Muscle of leg (tissue), 3 donors: ENCODE measurements at regions not wholly inside any gene's neighbourhood (a gene's known extent, or its start where the extent isn't known, plus 50 kb on each side); places are given as distances from the start of the nearest gene placed in this dataset.
A peak's percentile ranks its signal among the peaks of the same experiment; 100 is the strongest.
"Not testable (repeated sequence)": the region's sequence is repeated elsewhere in the genome, so short reads cannot be mapped to it uniquely, and the experiment has no call there.

Experiments used
- DNase-seq: peaks from one replicate; pipeline ENCODE4 v3.0.0; 2013
- H3K27ac ChIP-seq: one replicate; pipeline ENCODE4 v1.5.1; 2013; ENCODE audit warnings: mild to moderate bottlenecking, low read length, control low read depth
- H3K27me3 ChIP-seq: one replicate; pipeline ENCODE4 v1.6.1; 2013; ENCODE audit warnings: low read length; ENCODE audit not compliant: control insufficient read depth, insufficient read depth
- H3K36me3 ChIP-seq: one replicate; pipeline ENCODE4 v1.6.1; 2013; ENCODE audit warnings: low read length; ENCODE audit not compliant: control insufficient read depth, insufficient read depth
- H3K4me1 ChIP-seq: one replicate; pipeline ENCODE4 v1.6.1; 2013; ENCODE audit warnings: low read length; ENCODE audit not compliant: control insufficient read depth, insufficient read depth
- H3K4me3 ChIP-seq: one replicate; pipeline ENCODE4 v1.5.1; 2013; ENCODE audit warnings: low read length, control low read depth
- H3K9me3 ChIP-seq: replicated peaks from 2 replicates; pipeline ENCODE4 v1.6.1; 2013; ENCODE audit warnings: low read depth, low read length; ENCODE audit not compliant: control insufficient read depth
- WGBS: methylation state at CpG from one replicate; pipeline ENCODE4 v1.1.5; 2013; ENCODE audit warnings: missing lambda C conversion rate; ENCODE audit not compliant: insufficient coverage; 5-methylcytosine and 5-hydroxymethylcytosine counted together

DNA sequence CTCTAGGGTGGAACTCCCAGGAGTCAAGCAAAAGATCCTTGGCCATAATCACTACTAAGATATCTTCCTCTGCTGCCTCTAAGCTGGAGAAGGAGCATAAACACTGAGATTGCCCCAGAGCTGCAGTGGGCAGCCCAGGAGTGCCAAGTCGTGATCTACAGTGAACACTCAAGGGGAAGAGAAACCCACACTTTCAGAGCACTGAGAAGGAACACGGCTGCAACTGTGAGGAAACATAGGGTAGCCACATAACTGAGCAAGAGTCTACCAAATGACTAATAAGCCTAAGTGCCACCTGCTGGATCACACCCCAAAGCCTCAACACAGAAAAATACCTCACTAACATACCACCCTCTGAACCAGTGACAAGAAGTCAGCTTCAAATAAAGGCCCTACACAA is 79.6 kb upstream of the RAB12 start:
- Histone ChIP-seq H3K4me3 (no peak overlapping the region), H3K9me3 (peaks cover 9% of the 10 kb centered on the region), H3K27me3 (peaks cover 15% of the 10 kb centered on the region), H3K36me3 (no peaks in the 10 kb centered on the region), H3K27ac (no peak overlapping the region), H3K4me1 (no peaks in the 10 kb centered on the region)
- DNase-seq = no peak
- WGBS = 89% methylated on average over 1 of the region's 2 CpGs

DNA sequence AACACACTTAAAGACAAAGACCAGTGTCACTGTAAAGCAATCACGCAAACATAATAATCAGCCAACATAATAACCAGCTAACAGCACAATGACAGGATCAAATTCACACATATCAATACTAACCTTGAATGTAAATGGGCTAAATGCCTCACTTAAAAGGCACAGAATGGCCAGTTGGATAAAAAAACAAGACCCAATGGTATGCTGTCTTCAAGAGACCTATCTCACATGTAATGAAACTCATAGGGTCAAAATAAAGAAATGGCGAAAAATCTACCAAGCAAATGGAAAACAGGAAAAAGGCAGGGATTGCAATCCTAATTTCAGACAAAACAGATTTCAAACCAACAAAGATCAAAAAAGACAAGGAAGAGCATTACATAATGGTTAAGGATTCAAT is 78.2 kb upstream of the RAB12 start:
- H3K9me3 ChIP-seq, H3K36me3 ChIP-seq, H3K4me3 ChIP-seq, H3K27ac ChIP-seq, DNase-seq, H3K4me1 ChIP-seq: not testable (repeated sequence)
- WGBS = no CpG with 5 or more reads among the region's 2 CpGs
- peaks cover 10% of the 10 kb centered on the region for H3K27me3 ChIP-seq

DNA sequence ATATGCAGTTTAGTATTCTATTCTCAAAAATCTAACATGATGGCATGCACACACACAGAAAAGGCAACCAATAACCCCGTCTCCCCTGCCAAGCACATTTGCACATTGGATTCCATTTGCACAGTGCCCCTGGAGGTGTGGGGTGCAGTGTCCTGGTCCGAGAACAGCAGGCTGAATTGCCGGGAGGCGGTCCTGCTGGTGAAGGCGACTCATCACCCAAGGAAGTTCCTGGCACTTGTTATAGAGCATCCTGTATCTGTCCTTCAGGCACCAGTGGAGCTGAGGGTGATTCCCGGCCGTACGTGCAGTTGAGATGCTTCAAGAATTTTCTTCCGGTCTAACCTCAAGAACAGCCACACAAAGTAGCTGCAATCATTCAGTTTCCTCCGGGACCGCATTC is 73.0 kb upstream of the RAB12 start:
- Histone ChIP-seq H3K36me3 (no peaks in the 10 kb centered on the region), H3K4me1 (peaks cover 3% of the 10 kb centered on the region), H3K27ac (no peak overlapping the region), H3K4me3 (no peak overlapping the region), H3K27me3 (no peaks in the 10 kb centered on the region), H3K9me3 (peaks cover 4% of the 10 kb centered on the region)
- DNase-seq = no peak
- WGBS = 57% methylated on average over 4 of the region's 11 CpGs

DNA sequence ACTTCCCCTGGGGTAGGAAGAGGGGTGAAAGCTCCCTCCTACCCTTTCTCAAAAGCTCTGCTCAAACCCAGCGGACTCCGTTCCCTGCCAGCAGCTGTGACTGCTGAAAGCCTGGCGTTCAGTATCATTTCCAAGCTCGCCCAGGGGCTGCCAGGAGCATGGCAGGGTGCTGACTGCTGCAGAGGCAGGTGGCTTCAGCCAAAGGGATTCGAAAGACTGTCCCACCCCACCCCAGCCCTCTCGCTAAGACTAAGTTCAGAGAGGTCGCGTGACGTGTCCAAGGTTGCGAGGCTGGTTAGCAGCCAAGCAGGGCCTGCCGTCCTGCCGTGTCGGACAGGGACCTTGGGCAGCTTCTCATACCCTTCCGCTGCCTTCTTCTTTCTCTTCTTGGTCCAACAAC is 72.3 kb upstream of the RAB12 start:
- H3K4me3 ChIP-seq = no peak overlapping the region
- H3K4me1 ChIP-seq = peaks cover 3% of the 10 kb centered on the region
- no peaks in the 10 kb centered on the region for H3K36me3 ChIP-seq
- WGBS = 78% methylated on average over 14 of the region's 14 CpGs
- no peaks in the 10 kb centered on the region for H3K27me3 ChIP-seq
- peak; percentile 22 for DNase-seq
- H3K9me3 ChIP-seq = no peaks in the 10 kb centered on the region
- no peak overlapping the region for H3K27ac ChIP-seq

DNA sequence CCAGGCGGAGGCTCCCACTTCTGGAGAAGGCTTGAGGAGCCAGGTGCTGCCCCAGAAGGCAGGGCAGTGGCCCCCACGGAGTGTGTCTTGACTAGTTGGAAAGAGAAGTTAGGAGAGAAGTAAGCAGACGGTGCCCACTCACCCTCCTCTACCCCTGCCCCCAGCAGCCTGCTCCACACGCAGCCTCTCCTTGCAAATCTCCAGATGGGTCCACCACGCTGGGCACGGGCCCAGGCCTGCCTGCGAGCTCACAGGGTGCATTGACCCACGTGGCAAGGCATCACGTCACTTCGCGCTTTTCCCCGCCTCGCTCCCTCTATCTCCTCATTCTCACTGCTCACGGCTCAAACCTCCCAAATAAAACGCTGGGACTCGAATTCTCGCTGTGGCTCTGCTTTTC is 71.8 kb upstream of the RAB12 start:
- 79% methylated on average over 15 of the region's 17 CpGs for WGBS
- Histone ChIP-seq H3K4me1 (peaks cover 3% of the 10 kb centered on the region), H3K27ac (no peak overlapping the region)

DNA sequence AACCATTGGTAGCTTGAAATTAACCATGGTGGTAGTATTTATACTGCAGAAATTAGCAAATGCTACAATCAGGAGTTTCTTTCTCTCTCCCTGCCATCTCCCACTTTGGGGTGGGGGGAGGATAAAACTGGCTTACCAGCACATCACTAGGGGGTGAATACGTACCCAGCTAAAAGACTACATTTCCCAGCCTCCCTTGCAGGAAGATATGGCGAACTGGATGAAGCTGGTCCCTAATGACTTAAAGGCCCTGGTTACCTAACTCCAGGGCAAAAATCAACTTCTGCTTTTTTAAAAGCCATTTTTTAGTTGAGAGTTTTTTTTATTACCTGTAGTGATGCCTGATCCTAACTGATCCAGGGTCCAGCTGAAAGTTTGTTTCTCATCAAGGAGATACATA is 70.3 kb upstream of the RAB12 start:
- no peaks in the 10 kb centered on the region for H3K36me3 ChIP-seq
- DNase-seq = no peak
- H3K4me3 ChIP-seq = no peak overlapping the region
- H3K27ac ChIP-seq = no peak overlapping the region
- no peaks in the 10 kb centered on the region for H3K9me3 ChIP-seq
- peaks cover 5% of the 10 kb centered on the region for H3K27me3 ChIP-seq
- WGBS = no CpG with 5 or more reads among the region's 2 CpGs
- peaks cover 3% of the 10 kb centered on the region for H3K4me1 ChIP-seq

More for the DNA sequence above, 71.8 kb upstream of the RAB12 start:
- no peak for DNase-seq
- no peaks in the 10 kb centered on the region for H3K27me3 ChIP-seq
- no peak overlapping the region for H3K4me3 ChIP-seq
- H3K9me3 ChIP-seq = no peaks in the 10 kb centered on the region
- H3K36me3 ChIP-seq = no peaks in the 10 kb centered on the region

DNA sequence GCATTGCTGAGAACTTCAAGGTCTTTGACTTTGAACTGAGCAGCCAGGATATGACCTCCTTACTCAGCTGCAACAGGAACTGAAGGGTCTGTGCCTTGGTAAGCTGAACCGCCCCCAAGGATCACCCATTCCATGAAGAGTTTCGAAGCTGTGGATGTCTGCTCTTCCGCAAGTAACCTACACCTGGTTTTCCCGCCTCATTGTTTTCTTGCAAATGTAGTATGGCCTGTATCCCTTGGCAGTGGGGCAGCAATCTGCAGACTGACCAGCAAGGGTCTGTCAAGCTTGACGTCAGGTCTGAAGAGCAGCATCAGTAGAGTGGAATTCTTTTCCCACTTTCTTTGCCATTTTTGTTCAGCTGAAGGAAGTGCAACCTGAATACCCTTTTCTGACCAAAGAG is 62.6 kb upstream of the RAB12 start:
- no peaks in the 10 kb centered on the region for H3K36me3 ChIP-seq
- H3K4me3 ChIP-seq = no peak overlapping the region
- H3K27me3 ChIP-seq = peaks cover 15% of the 10 kb centered on the region
- H3K9me3 ChIP-seq = no peaks in the 10 kb centered on the region
- no peaks in the 10 kb centered on the region for H3K4me1 ChIP-seq
- WGBS = 91% methylated on average over 4 of the region's 5 CpGs
- H3K27ac ChIP-seq = no peak overlapping the region
- no peak for DNase-seq

DNA sequence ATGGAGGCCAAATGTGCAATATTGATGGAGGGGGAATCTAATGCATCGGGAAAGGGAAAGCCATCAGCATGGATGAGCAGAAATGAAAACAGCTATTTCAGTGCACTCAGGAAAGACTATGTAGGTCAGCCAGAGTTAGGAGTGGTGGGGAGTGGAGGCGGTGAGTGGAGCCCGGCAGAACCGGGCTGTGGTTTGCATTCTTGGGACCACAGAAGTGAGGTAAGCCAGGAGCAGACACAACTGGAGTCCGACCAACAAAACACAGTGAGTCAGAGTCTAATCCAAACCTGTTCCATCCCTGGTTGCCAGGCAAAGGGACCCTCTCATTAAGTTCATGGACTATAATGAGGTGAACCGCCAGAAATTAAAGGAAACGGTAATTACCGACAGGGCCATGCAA is 61.1 kb upstream of the RAB12 start:
- Histone ChIP-seq H3K4me3 (no peak overlapping the region), H3K4me1 (no peaks in the 10 kb centered on the region), H3K27ac (no peak overlapping the region), H3K36me3 (no peaks in the 10 kb centered on the region), H3K27me3 (peaks cover 14% of the 10 kb centered on the region), H3K9me3 (no peaks in the 10 kb centered on the region)
- DNase-seq = peak; percentile 12
- 66% methylated on average over 5 of the region's 8 CpGs for WGBS

DNA sequence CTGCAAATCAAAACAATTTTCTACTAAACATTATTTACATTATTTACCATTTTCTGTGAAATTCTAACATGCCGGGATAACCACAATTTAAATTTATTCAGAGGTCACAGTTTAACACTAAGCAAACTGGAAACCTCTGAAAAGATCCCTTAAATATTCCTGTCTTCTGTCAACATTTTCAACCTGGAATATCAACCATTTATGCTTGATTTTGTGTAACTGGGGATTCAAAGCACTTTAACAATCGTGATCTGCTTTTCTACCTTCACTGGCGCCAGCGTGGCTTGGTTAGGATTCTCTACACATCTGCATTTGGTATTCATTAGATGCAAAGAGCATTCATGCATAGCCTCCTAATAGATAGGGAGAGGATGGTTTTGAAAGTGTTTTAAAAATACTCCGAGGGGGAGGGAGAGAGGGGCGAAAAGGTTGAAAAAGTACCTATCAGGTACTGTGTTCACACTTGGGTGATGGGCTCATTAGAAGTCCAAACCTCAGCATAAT is 59.9 kb upstream of the RAB12 start:
- no CpG with 5 or more reads among the region's 6 CpGs for WGBS
- Histone ChIP-seq H3K4me3 (no peak overlapping the region), H3K9me3 (no peaks in the 10 kb centered on the region), H3K36me3 (no peaks in the 10 kb centered on the region), H3K27me3 (peaks cover 9% of the 10 kb centered on the region), H3K27ac (no peak overlapping the region), H3K4me1 (no peaks in the 10 kb centered on the region)
- DNase-seq = no peak

DNA sequence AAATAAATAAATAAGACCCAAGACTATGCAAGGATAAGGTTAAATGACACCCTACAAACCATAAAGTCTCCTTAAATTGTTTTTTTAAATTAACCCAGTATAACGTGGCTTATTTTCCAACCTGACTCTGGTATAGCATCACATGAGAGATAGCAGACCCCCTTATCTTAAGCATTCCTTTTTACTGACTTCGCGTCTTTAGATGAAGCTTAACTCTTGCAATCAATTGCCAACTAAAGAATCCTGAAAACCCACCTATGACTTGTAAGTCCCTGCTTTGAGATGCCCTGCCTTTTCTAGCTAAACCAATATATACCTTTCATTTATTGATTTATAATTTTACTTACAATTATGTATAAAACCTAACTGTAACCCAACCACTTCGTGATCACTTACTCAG is 57.1 kb upstream of the RAB12 start:
- Histone ChIP-seq H3K36me3 (no peaks in the 10 kb centered on the region), H3K27me3 (peaks cover 5% of the 10 kb centered on the region), H3K4me1 (no peaks in the 10 kb centered on the region), H3K27ac (no peak overlapping the region), H3K4me3 (no peak overlapping the region), H3K9me3 (no peaks in the 10 kb centered on the region)
- DNase-seq = no peak
- 83% methylated on average over 1 of the region's 4 CpGs for WGBS

DNA sequence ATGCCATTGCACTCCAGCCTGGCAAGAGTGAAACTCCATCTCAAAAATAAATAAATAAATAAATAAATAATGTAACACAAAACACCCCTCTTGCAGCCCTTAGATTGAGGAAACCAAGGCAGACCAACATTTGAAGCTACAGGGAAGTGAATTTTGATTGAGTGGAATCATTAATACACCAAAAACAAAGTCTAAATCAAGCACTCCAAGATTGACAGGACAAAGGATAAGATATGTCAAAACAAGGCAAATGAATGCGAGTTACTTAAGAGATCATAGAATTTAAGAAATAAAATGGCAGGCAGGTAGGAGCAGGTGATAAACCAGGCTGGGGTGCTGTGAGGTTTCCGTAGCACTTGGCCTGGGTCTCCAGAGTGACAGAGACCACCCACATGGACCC is 54.9 kb upstream of the RAB12 start:
- Histone ChIP-seq H3K9me3 (no peaks in the 10 kb centered on the region), H3K4me3 (no peak overlapping the region), H3K27me3 (peaks cover 5% of the 10 kb centered on the region), H3K27ac (no peak overlapping the region), H3K4me1 (no peaks in the 10 kb centered on the region), H3K36me3 (no peaks in the 10 kb centered on the region)
- 100% methylated on average over 1 of the region's 2 CpGs for WGBS
- DNase-seq = no peak
